ENCODE measurements at regions not wholly inside any gene's neighbourhood (a gene's known extent, or its start where the extent isn't known, plus 50 kb on each side); places are given as distances from the start of the nearest gene placed in this dataset.
A peak's percentile ranks its signal among the peaks of the same experiment; 100 is the strongest.

DNA sequence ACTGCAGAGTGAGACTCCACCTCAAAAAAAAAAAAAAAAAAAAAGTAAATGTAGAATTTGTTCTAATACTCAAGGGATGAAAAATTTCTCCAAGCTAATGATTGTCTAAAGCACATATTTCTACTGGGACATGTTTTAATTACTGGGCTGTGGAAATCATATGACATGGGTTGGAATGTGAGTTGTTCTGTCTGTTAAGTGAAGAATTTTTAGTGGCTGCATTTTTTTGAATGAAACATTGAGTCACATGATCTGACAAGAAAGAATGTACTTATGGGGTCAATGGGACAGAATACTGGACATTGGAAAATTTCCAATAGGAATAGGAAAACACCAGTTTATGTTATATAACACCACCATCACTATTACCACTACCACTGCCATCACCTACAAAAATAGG is 123.8 kb upstream of the IVNS1ABP start:
- TF ChIP-seq, protein P1, sequence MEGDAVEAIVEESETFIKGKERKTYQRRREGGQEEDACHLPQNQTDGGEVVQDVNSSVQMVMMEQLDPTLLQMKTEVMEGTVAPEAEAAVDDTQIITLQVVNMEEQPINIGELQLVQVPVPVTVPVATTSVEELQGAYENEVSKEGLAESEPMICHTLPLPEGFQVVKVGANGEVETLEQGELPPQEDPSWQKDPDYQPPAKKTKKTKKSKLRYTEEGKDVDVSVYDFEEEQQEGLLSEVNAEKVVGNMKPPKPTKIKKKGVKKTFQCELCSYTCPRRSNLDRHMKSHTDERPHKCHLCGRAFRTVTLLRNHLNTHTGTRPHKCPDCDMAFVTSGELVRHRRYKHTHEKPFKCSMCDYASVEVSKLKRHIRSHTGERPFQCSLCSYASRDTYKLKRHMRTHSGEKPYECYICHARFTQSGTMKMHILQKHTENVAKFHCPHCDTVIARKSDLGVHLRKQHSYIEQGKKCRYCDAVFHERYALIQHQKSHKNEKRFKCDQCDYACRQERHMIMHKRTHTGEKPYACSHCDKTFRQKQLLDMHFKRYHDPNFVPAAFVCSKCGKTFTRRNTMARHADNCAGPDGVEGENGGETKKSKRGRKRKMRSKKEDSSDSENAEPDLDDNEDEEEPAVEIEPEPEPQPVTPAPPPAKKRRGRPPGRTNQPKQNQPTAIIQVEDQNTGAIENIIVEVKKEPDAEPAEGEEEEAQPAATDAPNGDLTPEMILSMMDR (IDR thresholded peaks at IDR 0.05; ENCODE audit: control extremely low read depth, extremely low read depth, low read depth, missing control alignments): no peak
- DNase-seq (ENCODE audit: extremely low spot score): no peak
- CTCF ChIA-PET: no interaction called here
- POLR2A ChIA-PET: no interaction called here

DNA sequence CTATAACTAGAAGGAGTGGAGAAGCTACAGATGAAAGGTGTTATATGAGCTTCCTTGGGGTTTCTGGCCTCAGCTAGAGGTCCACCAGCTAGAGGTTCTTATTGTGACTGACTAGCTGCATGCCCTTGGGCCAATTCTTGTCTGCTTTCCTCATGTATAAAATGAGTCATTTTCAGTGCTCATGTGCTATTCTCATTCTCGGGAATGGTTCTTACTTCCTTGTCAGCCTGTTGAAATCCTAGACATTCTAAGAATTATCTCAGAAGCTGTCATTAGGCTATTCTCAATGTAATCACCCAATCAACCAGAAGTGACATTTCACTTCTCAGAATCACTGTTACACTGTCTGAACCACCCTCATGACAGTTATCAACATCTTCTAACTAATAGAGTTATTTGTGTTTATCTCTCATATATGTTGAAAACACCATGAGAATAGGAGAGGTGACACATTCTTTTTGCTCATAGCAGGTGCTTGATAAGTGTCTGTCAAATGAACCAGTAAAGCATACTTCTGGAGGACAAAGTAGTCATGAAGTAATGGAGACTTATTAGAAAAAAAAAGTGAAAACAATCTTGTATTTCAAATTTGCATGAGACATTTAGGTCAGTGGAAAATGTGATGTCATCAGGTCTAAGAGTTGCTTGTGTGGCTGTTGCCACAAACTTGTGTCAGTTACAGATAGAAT is 122.8 kb upstream of the IVNS1ABP start:
- DNase-seq (ENCODE audit: extremely low spot score): peak; percentile 40
- POLR2A ChIA-PET: interaction anchor here (1.0 kb wide), 1 partner anchor 123 kb away, joined by 6 read pairs; the partner anchor contains the start of gene IVNS1ABP

DNA sequence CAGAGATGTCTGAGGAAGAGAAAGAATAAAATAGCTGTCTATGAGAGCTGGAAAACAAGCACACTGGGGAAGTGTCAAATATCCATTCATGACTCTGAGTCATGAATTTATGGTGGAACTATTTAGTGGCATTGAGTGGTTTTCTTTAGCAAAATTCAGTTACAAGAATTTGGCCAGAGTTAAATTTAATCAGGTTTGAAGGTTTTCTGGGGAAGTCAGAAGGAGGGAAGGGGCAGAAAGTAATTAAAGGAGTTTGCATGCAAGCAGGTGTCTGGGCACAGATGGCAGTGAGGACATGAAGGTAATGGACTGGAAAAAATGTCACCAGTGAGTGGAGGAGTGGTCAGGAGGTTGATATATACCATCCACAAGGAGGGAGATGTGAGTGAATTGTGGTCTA is 121.9 kb upstream of the IVNS1ABP start:
- CTCF ChIA-PET: interaction anchor here (0.8 to 1.4 kb wide), 4 partner anchors 10 to 121 kb away, joined by 3 to 4 read pairs (median 3); no protein-coding TSS in a partner anchor
- no peak for DNase-seq (ENCODE audit: extremely low spot score)
- POLR2A ChIA-PET: no interaction called here
- TF ChIP-seq, protein P1 (IDR thresholded peaks at IDR 0.05; ENCODE audit: control extremely low read depth, extremely low read depth, low read depth, missing control alignments): no peak

More for the DNA sequence above, 122.8 kb upstream of the IVNS1ABP start:
- CTCF ChIA-PET: interaction anchor here (0.8 to 1.4 kb wide), 4 partner anchors 11 to 122 kb away, joined by 3 to 4 read pairs (median 3); no protein-coding TSS in a partner anchor
- TF ChIP-seq, protein P1 (IDR thresholded peaks at IDR 0.05; ENCODE audit: control extremely low read depth, extremely low read depth, low read depth, missing control alignments): no peak

DNA sequence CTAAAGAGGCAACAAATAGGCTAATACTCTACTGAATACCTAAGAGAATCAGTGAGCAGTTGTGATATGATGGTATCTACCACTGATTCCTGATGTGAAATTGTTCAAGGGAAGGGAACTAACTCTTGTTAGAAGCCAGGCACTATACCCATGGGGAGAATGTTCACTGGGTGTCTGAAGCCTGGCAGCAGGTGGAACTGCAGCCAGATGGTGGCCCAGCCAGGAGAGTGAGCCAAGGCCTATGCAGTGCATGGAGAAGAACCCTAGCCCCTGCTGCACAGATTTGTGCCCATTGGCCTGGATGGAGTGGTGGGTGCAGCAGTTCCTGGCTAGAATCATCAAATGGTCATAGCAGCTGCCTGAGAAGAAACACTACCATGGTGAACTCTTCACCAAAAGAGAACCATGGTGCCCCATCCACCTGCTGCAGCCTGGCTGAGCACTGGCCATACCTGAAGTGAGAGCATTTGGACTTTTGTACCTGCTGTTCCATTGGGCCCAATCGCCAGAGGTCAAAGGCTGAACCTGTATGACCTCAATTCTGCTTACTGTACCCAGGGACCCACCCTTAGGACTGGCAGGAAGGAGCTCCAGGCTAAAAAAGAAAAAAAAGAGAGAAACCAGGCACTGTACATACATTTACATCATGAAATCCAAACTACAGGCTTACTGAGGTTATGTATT is 118.8 kb upstream of the IVNS1ABP start:
- DNase-seq (ENCODE audit: extremely low spot score): no peak
- CTCF ChIA-PET: interaction anchor here (0.9 to 1.9 kb wide), 3 partner anchors 9 to 16 kb away, joined by 3 to 4 read pairs (median 4); no protein-coding TSS in a partner anchor
- TF ChIP-seq, protein P1 (IDR thresholded peaks at IDR 0.05; ENCODE audit: control extremely low read depth, extremely low read depth, low read depth, missing control alignments): no peak
- POLR2A ChIA-PET: interaction anchor here (0.6 kb wide), 1 partner anchor 115 kb away, joined by 5 read pairs; no protein-coding TSS in a partner anchor

DNA sequence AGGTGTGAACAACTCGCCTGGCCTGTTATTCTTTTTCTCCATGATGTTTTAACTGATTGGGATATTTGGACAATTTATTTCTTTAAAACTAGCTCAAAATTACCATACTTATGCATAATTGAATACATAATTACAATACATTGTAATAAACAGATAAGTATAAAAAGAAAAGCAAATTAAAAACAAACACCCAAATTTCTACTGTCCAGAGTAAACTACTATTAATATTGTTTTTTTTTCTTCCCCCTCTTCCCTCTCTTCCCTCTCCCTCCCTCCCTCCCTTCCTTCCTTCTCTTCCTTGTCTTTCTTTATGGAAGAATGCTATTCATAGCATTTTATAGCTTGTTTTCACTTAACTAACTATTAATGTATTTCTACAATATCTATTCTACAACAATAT is 117.7 kb upstream of the IVNS1ABP start:
- DNase-seq (ENCODE audit: extremely low spot score): no peak
- TF ChIP-seq, protein P1 (IDR thresholded peaks at IDR 0.05; ENCODE audit: control extremely low read depth, extremely low read depth, low read depth, missing control alignments): no peak
- ChIA-PET POLR2A (no interaction called here), CTCF (interaction anchor here (0.8 to 1.9 kb wide), 4 partner anchors 10 to 19 kb away, joined by 3 to 4 read pairs (median 3); no protein-coding TSS in a partner anchor)

DNA sequence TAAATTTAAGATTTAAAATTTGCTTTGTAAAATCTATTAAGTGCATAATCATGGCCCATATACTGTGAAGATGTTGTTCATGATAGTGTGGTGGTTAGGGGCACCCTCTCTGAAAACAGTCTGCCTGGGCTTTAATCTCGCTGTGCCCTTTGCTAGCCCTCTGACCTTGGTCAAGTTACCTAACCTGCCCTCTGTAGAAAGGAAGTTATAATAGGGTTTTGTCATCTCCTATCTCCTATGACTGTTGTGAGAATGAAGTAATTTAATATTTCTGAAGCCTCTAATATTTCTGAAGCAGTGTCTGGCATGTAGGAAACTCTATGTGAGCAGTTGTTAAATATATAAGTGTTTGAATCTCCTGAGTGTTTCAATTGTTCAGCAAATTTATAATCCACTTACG is 116.6 kb upstream of the IVNS1ABP start:
- POLR2A ChIA-PET: no interaction called here
- TF ChIP-seq, protein P1 (IDR thresholded peaks at IDR 0.05; ENCODE audit: control extremely low read depth, extremely low read depth, low read depth, missing control alignments): no peak
- no peak for DNase-seq (ENCODE audit: extremely low spot score)
- CTCF ChIA-PET: interaction anchor here (1.3 kb wide), 2 partner anchors 12 to 14 kb away, joined by 3 read pairs; no protein-coding TSS in a partner anchor

All from GM10248 (cell line).